ENCODE measurements at regions not wholly inside any gene's neighbourhood (a gene's known extent, or its start where the extent isn't known, plus 50 kb on each side); places are given as distances from the start of the nearest gene placed in this dataset.

GRCh38 chr2:7841751-7842150 is 840.1 kb upstream of the ID2 start:
- TF ChIP-seq EZH2phosphoT487 (IDR thresholded peaks at IDR 0.05) (no peak), CTCF (IDR thresholded peaks at IDR 0.05) (no peak)
